ENCODE measurements at regions not wholly inside any gene's neighbourhood (a gene's known extent, or its start where the extent isn't known, plus 50 kb on each side); places are given as distances from the start of the nearest gene placed in this dataset.
"Not testable (repeated sequence)": the region's sequence is repeated elsewhere in the genome, so short reads cannot be mapped to it uniquely, and the experiment has no call there.

DNA sequence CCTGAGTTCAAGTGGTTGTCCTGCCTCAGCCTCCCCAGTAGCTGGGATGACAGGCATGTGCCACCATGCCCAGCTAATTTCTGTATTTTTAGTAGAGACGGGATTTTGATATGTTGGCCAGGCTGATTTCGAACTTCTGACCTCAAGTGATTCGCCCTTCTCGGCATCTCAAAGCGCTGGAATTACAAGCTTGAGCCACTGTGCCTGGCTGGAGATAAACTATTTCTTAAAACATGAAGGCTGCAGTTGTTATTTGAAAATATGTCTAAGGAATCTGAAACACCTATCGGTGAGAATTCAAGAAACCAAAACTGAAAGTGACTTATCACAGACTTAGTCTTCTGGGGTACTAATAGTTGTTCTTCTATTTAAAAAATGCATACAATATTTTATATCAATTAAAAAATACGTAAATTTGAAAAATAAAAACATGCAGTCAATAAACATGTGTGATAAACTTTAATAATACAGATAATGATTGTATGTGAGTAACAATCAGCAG, 176.9 kb upstream of the PRSS58 start:
- no peaks in the 10 kb centered on the region for H3K9me3 ChIP-seq
- no peak overlapping the region for H3K4me3 ChIP-seq
- TF ChIP-seq, protein P1, sequence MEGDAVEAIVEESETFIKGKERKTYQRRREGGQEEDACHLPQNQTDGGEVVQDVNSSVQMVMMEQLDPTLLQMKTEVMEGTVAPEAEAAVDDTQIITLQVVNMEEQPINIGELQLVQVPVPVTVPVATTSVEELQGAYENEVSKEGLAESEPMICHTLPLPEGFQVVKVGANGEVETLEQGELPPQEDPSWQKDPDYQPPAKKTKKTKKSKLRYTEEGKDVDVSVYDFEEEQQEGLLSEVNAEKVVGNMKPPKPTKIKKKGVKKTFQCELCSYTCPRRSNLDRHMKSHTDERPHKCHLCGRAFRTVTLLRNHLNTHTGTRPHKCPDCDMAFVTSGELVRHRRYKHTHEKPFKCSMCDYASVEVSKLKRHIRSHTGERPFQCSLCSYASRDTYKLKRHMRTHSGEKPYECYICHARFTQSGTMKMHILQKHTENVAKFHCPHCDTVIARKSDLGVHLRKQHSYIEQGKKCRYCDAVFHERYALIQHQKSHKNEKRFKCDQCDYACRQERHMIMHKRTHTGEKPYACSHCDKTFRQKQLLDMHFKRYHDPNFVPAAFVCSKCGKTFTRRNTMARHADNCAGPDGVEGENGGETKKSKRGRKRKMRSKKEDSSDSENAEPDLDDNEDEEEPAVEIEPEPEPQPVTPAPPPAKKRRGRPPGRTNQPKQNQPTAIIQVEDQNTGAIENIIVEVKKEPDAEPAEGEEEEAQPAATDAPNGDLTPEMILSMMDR (IDR thresholded peaks at IDR 0.05) = no peak
- TF ChIP-seq POLR2A (IDR thresholded peaks at IDR 0.05) = no peak
- DNase-seq = no peak
- no peak overlapping the region for H3K27ac ChIP-seq
- intact Hi-C loops (cut with DNase I; ENCODE audit: low total_unique reads) = no loop called here
- H3K4me1 ChIP-seq = no peaks in the 10 kb centered on the region
- no peaks in the 10 kb centered on the region for H3K27me3 ChIP-seq
- no peaks in the 10 kb centered on the region for H3K36me3 ChIP-seq

GRCh38 chr7:142434133-142434532, 176.3 kb upstream of the PRSS58 start:
- DNase-seq; H3K36me3 ChIP-seq; H3K27ac ChIP-seq; H3K27me3 ChIP-seq; H3K4me3 ChIP-seq; H3K4me1 ChIP-seq; H3K9me3 ChIP-seq; intact Hi-C loops (cut with DNase I; ENCODE audit: low total_unique reads): not testable (repeated sequence)

GRCh38 chr7:142432377-142432776, 174.5 kb upstream of the PRSS58 start:
- no peaks in the 10 kb centered on the region for H3K36me3 ChIP-seq
- H3K4me1 ChIP-seq = no peaks in the 10 kb centered on the region
- H3K27me3 ChIP-seq = no peaks in the 10 kb centered on the region
- no peaks in the 10 kb centered on the region for H3K9me3 ChIP-seq
- TF ChIP-seq, protein P1 (IDR thresholded peaks at IDR 0.05) = no peak
- TF ChIP-seq POLR2A (IDR thresholded peaks at IDR 0.05) = no peak
- intact Hi-C loops (cut with DNase I; ENCODE audit: low total_unique reads) = no loop called here
- DNase-seq = no peak
- H3K4me3 ChIP-seq = no peak overlapping the region
- H3K27ac ChIP-seq = no peak overlapping the region

GRCh38 chr7:142431491-142431890, 173.6 kb upstream of the PRSS58 start:
- no peaks in the 10 kb centered on the region for H3K9me3 ChIP-seq
- H3K27me3 ChIP-seq = no peaks in the 10 kb centered on the region
- TF ChIP-seq, protein P1 (IDR thresholded peaks at IDR 0.05) = no peak
- no peak for TF ChIP-seq POLR2A (IDR thresholded peaks at IDR 0.05)
- no peak overlapping the region for H3K27ac ChIP-seq
- no peak overlapping the region for H3K4me3 ChIP-seq
- DNase-seq = no peak
- H3K36me3 ChIP-seq = no peaks in the 10 kb centered on the region
- H3K4me1 ChIP-seq = no peaks in the 10 kb centered on the region
- intact Hi-C loops (cut with DNase I; ENCODE audit: low total_unique reads) = no loop called here

DNA sequence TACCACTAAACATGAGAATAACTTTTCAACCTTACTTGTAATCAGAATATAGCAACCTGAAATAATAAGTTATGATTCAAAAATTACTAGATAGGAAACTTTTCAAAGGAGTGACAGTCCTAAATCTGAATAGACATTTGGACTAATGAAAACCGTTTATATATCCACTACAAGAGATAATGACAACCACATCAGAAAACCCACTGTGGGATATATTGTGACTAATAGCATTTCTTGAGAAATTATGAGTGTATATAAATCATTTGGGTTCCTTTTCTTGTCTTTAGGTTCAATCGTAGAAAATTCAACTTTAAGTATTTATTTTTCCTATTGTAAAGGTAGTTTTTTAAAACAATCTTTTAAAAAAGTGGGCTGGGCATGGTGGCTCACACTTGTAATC, 170.2 kb upstream of the PRSS58 start:
- Histone ChIP-seq H3K36me3 (no peaks in the 10 kb centered on the region), H3K27me3 (no peaks in the 10 kb centered on the region), H3K27ac (no peak overlapping the region), H3K4me1 (no peaks in the 10 kb centered on the region), H3K9me3 (no peaks in the 10 kb centered on the region), H3K4me3 (no peak overlapping the region)
- TF ChIP-seq, protein P1 (IDR thresholded peaks at IDR 0.05) = no peak
- no peak for TF ChIP-seq POLR2A (IDR thresholded peaks at IDR 0.05)
- intact Hi-C loops (cut with DNase I; ENCODE audit: low total_unique reads) = no loop called here
- DNase-seq = no peak

DNA sequence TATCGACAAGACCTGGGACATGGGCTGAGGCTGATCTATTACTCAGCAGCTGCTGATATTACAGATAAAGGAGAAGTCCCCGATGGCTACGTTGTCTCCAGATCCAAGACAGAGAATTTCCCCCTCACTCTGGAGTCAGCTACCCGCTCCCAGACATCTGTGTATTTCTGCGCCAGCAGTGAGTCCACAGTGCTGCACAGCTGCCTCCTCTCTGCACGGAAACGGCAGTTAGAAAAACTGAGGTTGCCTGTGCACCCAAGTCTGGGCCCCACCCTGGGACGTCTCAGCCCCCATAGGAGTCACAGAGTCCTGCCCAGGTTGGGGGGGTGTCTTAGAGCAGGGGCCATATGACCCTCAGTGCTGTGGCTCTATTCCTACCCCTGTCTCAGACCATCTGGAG, 167.4 kb upstream of the PRSS58 start:
- no peak overlapping the region for H3K27ac ChIP-seq

More for the DNA sequence above, 167.4 kb upstream of the PRSS58 start:
- no peaks in the 10 kb centered on the region for H3K4me1 ChIP-seq
- no peaks in the 10 kb centered on the region for H3K9me3 ChIP-seq
- H3K36me3 ChIP-seq = no peaks in the 10 kb centered on the region
- intact Hi-C loops (cut with DNase I; ENCODE audit: low total_unique reads) = no loop called here
- no peak for DNase-seq
- no peaks in the 10 kb centered on the region for H3K27me3 ChIP-seq
- H3K4me3 ChIP-seq = no peak overlapping the region
- TF ChIP-seq, protein P1 (IDR thresholded peaks at IDR 0.05) = no peak
- TF ChIP-seq POLR2A (IDR thresholded peaks at IDR 0.05) = no peak
